Lung (tissue), 11 donors: ENCODE measurements at regions not wholly inside any gene's neighbourhood (a gene's known extent, or its start where the extent isn't known, plus 50 kb on each side); places are given as distances from the start of the nearest gene placed in this dataset.

Experiments used
- ATAC-seq: fragments of 200-7000 bp; cut with Tn5 transposase; one replicate; pipeline ENCODE4 v1.9.1; 2020; ENCODE audit warnings: moderate number of reproducible peaks; ENCODE audit not compliant: insufficient read depth, low FRiP score
- DNase-seq, 3 donors: peaks; one replicate each; pipeline ENCODE4 v3.0.0-alpha.2; 2013 to 2017
- H3K27ac ChIP-seq, 2 donors: one replicate each; pipeline ENCODE4 v1.5.1; 2013; ENCODE audit warnings: mild to moderate bottlenecking in 2 of 2, moderate library complexity in 2 of 2, control low read depth in 1 of 2, inconsistent platforms in 1 of 2, low read depth in 1 of 2, low read length in 1 of 2
- H3K27me3 ChIP-seq, 3 donors: one replicate each; pipeline ENCODE4 v1.5.1; 2013; ENCODE audit warnings: low read length in 2 of 3; ENCODE audit not compliant: control insufficient read depth in 3 of 3, insufficient read depth in 3 of 3
- H3K36me3 ChIP-seq, 4 donors: one replicate each; pipeline ENCODE4 v1.5.1; 2013; ENCODE audit warnings: low read length in 4 of 4, mild to moderate bottlenecking in 1 of 4, moderate library complexity in 1 of 4; ENCODE audit not compliant: control insufficient read depth in 4 of 4, insufficient read depth in 4 of 4
- H3K4me1 ChIP-seq, 5 donors: one replicate each; pipeline ENCODE4 v1.5.1; 2013; ENCODE audit warnings: low read length in 5 of 5, mild to moderate bottlenecking in 2 of 5, moderate library complexity in 1 of 5; ENCODE audit not compliant: control insufficient read depth in 5 of 5, insufficient read depth in 5 of 5
- H3K4me3 ChIP-seq: one replicate; pipeline ENCODE4 v1.5.1; 2013; ENCODE audit warnings: mild to moderate bottlenecking, control low read depth, moderate library complexity
- H3K9ac ChIP-seq, 2 donors: one replicate each; pipeline ENCODE4 v1.5.1; 2013; ENCODE audit warnings: low read length in 2 of 2, control low read depth in 1 of 2; ENCODE audit not compliant: insufficient read depth in 1 of 2
- H3K9me3 ChIP-seq, 4 donors: one replicate each; pipeline ENCODE4 v1.5.1; 2013; ENCODE audit warnings: low read length in 3 of 4, mild to moderate bottlenecking in 1 of 4, moderate library complexity in 1 of 4; ENCODE audit not compliant: control insufficient read depth in 4 of 4, insufficient read depth in 3 of 4
- WGBS, 2 donors: extraction: QIAGEN DNeasy Blood & Tissue Kit; methylation state at CpG; one replicate each; pipeline ENCODE4 v1.1.7; 2013; 5-methylcytosine and 5-hydroxymethylcytosine counted together
- TF ChIP-seq, protein P1 (sequence below): IDR thresholded peaks from 2 replicates; pipeline ENCODE4 v1.5.1; 2012; ENCODE audit warnings: mild to moderate bottlenecking; ENCODE audit errors: control extremely low read depth, extremely low read depth
- donor health status: control.
- donor health status: control.
- donor health status: Bipolar disorder and iron deficiency.
- donor health status: healthy.
- donor health status: DM: yes; HTN: yes; CAD: no.

DNA sequence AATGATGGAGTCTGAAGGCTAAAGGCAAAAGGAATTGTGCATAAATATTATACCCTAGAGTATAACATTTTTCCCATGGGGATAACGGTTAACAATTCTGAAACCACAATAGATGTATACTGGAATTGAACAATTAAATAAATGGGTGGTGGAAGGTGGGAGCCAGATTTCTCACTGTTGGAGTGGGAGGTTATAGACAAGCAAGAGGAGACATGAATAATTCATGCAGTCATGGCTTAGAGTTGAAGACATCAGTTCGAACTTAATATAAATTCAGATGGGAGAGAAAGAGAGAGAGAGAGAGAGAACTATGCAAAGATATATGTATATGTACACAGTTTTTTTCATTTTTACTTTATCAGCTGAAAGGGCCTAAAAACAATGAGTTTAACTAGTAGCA lies 523.9 kb downstream of the FOXG1 start:
- TF ChIP-seq, protein P1, sequence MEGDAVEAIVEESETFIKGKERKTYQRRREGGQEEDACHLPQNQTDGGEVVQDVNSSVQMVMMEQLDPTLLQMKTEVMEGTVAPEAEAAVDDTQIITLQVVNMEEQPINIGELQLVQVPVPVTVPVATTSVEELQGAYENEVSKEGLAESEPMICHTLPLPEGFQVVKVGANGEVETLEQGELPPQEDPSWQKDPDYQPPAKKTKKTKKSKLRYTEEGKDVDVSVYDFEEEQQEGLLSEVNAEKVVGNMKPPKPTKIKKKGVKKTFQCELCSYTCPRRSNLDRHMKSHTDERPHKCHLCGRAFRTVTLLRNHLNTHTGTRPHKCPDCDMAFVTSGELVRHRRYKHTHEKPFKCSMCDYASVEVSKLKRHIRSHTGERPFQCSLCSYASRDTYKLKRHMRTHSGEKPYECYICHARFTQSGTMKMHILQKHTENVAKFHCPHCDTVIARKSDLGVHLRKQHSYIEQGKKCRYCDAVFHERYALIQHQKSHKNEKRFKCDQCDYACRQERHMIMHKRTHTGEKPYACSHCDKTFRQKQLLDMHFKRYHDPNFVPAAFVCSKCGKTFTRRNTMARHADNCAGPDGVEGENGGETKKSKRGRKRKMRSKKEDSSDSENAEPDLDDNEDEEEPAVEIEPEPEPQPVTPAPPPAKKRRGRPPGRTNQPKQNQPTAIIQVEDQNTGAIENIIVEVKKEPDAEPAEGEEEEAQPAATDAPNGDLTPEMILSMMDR = no peak
- Histone ChIP-seq H3K36me3 (no peaks in the 10 kb centered on the region), H3K9ac (no peak overlapping the region), H3K4me3 (no peak overlapping the region), H3K9me3 (peaks cover 0 to 8% (median 4%) of the 10 kb centered on the region in 4 donors), H3K4me1 (no peaks in the 10 kb centered on the region), H3K27ac (no peak overlapping the region), H3K27me3 (no peaks in the 10 kb centered on the region)
- 83 to 90% methylated on average over 2 of the region's 2 CpGs for WGBS, 2 donors
- no peak for DNase-seq
- ATAC-seq = no peak

DNA sequence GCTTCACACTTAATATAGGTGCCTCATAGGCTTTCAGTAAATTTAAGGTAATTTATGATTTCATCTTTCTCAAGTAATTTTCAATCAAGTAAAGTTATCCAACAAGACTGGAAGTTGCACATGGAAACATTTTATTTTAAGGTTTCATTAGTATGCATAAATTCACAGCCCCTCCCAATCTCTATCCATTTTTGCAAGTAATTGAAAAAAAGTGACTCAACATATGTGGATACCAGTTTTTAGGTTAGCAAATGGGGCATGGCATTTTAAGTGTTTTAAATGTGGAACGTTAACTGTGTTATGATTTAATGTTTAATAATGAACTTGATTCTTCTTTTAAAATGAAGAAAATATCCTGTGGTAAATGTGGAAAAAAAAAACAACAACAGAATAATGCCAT lies 532.8 kb downstream of the FOXG1 start:
- Histone ChIP-seq H3K9me3 (peaks cover 0 to 3% (median under 1%) of the 10 kb centered on the region in 4 donors), H3K4me3 (no peak overlapping the region), H3K27ac (no peak overlapping the region), H3K36me3 (no peaks in the 10 kb centered on the region), H3K27me3 (no peaks in the 10 kb centered on the region), H3K9ac (no peak overlapping the region), H3K4me1 (no peaks in the 10 kb centered on the region)
- no peak for DNase-seq
- no peak for ATAC-seq
- TF ChIP-seq, protein P1 = no peak
- WGBS, 2 donors = 87 to 97% methylated on average over 1 of the region's 1 CpG

DNA sequence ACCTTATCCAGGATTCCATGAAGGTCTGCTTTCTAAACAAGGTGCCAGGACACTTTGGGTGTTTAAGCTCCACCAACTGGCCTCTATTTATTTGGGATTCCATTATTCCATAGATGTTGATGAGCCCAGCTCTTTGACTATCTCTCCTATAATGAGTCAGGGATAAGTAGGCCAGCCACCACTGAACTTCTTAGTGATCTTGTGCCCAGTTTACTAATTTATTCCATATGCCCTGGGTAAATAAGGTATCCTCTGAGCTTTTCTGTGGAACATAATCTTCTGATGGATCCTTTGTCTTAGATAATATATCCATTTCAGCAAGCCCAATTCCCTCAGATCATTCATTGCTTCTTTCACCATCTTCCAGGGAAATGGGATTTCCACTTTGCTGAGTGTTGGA lies 535.0 kb downstream of the FOXG1 start:
- Histone ChIP-seq H3K4me1 (no peaks in the 10 kb centered on the region), H3K36me3 (no peaks in the 10 kb centered on the region), H3K9ac (no peak overlapping the region), H3K4me3 (no peak overlapping the region), H3K9me3 (no peaks in the 10 kb centered on the region), H3K27me3 (no peaks in the 10 kb centered on the region), H3K27ac (no peak overlapping the region)
- ATAC-seq = no peak
- DNase-seq = no peak
- TF ChIP-seq, protein P1 = no peak

DNA sequence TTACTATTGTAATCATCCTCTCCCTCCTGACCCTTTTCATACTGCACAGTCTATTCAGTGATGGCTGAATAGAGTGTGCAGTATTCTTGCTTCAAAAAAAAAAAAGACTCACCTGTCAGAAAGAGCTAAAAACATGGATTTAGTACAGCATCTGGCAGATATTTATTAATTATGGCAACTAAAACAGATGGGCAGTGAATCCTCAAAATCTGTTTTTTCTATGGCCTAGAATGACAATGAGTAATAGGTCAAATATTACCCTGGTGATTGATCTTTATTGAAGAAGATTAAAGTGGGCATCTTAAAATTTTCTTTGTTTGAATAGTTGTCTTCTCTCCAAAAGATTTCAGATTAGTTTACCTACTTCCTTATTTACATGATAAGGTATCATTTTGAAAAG lies 543.6 kb downstream of the FOXG1 start:
- TF ChIP-seq, protein P1 = no peak

More for the DNA sequence above, 543.6 kb downstream of the FOXG1 start:
- H3K9ac ChIP-seq = no peak overlapping the region
- no peaks in the 10 kb centered on the region for H3K4me1 ChIP-seq
- no peak overlapping the region for H3K4me3 ChIP-seq
- H3K9me3 ChIP-seq = no peaks in the 10 kb centered on the region
- H3K27me3 ChIP-seq = no peaks in the 10 kb centered on the region
- no peak for ATAC-seq
- H3K27ac ChIP-seq = no peak overlapping the region
- no peaks in the 10 kb centered on the region for H3K36me3 ChIP-seq
- no peak for DNase-seq
